GM18861 (cell line): ENCODE measurements at regions not wholly inside any gene's neighbourhood (a gene's known extent, or its start where the extent isn't known, plus 50 kb on each side); places are given as distances from the start of the nearest gene placed in this dataset.
"Not testable (repeated sequence)": the region's sequence is repeated elsewhere in the genome, so short reads cannot be mapped to it uniquely, and the experiment has no call there.

ENCODE experiments used
- ATAC-seq: cut with Tn5 transposase; IDR thresholded peaks from one replicate; pipeline ENCODE4 v1.9.1; 2021; ENCODE audit not compliant: unreplicated experiment

DNA sequence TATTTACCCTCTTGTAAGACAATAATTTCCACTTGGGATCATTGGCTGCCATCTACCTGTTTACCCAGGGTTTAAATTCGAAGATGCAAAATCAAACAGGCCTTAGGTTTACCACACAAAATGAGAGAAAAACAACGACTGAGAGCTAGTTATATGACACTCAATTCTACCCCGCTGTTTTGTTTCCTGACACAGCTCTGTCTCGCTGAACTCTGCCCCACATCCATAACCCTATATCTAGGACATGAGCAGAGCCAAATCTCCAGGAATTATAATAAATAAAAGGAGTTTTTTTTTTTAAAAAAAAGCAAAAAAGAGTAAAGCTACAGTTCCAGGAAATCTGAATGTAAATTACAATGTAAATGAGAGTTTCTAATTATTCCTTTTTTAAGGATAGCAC, 165.4 kb upstream of the NR2F2 start:
- ATAC-seq, result no peak

DNA sequence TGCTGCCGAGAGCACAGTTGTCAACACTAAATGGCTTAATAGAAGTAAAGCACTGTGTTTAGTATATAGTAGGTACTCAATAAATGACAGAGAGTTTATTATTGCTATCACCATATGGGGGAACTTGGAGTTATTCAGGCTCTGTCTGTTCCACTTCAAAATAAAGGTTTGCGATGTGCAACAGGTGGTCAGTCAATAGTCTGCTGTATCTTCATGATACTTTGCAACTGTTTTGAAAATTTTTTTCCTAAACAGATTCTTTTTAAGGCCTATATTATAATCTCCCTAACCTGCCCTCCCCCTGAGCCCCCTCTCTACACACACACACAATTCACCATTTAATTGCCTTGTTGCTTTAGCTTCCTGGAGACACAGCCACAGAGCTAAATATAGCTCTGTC, 164.7 kb upstream of the NR2F2 start:
- ATAC-seq, result no peak

DNA sequence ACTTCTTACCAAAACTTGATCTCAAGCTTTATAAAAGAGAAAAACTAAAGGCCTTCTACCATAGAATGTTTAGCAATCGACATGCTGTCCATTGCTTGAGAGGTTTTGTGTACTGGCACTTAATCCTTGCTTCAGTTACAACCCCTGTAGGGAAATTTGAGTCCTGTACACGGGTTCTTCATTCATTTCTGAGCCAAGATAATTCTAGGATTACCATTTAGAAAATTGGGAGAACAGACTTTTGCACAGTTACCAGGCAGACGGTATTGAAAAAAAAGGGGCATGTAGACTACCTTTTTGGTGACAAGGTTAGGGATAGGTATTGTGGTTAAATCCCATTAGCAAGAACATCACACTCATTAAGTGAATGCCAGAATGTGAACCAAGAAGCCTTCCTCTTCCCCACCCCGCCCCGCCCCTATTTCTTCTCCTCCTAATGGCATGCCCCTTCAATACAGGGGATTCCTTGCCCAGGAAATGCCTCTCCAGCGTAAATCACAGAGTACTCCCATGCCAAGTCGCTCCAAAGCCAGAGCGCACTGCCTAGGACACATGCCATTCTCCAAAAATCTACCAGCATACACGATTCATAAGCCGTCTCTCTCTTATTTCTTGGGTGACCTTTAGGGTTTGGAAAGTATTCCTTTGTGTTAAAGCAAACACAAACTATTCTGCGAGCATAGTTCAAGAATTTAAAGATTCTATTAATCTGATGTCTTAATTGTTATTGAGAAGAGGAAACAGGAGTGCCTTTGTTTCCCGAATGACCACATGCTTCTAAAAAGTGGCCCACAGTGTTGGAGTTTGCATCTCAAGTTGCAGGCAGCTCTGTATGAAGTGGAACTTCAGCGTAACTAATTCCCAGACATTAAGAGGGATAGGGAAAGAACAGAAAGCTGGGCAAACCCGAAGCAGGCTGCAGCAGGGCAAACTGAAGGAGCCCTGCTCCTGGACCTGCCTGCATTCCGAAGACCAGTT, 164.0 kb upstream of the NR2F2 start:
- no peak for ATAC-seq

DNA sequence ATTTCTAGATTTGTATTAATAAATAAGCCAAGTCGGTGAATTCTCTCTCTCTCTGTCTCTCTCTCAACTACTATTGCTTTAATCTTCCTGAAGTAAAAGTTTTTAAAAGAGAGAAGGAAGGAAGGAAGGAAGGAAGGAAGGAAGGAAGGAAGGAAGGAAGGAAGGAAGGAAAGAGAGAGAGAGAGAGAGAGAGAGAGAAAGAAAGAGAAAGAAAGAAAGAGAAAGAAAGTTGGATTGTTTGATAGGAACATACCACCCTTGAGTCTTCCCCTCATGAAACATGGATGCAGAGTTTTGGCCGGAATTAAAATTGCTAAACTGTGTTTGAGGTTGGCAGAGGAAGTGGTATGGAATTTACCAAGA, 159.9 kb upstream of the NR2F2 start:
- ATAC-seq, result not testable (repeated sequence)

DNA sequence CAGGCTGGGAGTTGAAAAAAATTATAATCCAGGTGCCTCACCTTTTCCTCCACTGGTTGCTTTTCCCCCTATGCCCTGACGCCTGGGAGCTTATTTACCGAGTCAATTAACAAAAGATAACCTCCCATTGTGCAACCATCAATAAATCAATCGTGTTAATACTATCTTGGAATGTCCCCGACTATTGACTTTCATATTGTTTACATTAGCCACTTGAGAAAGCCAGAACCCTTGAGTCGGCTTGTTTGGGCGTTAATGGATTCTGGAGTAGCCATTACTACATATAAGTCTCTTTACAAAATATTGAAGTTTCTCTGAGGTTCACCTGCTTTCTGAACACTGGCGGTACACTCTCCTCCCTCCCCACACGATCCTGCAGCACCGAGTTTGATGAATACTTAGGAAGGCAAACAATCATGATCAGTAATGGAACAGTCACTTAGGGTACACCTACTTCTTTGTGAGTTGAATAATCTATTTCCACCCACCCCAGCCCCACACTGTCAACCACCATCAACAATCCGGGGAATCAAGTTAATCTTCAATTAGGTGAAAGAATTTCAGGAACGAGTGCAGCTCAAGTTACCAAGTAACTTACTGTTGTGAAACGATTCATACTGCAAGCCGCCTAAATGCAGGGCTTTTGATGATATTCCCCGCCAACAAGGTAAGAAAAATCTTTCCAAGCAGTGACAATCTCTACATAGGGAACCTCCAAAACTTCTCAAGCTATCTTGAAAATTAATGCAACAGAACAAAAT, 159.3 kb upstream of the NR2F2 start:
- ATAC-seq, result no peak

DNA sequence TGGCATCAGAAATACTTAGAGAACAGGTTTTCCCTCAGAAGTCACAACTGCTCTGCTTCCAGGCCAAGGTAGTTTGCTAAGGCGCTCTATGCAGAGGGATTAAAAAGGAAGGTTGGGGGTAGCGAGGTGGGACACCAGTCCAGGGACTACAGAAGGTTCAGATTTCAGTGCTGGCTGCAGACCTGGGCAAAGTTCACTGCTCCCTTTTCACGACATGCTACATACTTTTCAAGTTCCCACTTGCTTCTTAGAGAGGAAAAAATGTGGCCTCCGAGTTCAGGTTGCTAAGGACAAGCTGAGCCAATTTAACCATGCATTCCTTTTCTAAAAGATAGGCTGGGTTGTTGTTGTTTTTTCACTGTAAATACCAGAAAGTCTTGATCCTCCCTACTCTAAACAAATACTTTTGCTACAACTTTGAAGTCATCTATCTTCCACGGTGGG, 158.6 kb upstream of the NR2F2 start:
- ATAC-seq, result no peak

DNA sequence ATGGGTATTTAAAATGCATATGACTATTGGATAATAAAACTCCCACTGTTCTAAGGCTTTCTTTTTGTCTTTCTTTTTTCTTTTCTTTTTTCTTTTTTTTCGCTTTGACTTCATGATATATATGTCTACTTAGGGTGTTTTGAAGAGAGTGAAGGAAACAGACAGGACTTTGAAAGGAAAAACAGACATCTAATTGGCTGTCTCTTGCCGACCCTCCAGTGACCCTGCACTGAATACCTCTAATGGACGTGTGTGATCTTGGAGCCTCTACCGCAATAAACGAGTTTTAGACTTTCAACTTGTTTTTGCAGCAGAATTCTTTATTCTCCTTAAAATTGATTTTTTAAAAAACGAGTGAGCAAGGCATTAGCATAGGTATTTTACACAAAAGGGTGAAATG, 158.1 kb upstream of the NR2F2 start:
- ATAC-seq, result no peak

DNA sequence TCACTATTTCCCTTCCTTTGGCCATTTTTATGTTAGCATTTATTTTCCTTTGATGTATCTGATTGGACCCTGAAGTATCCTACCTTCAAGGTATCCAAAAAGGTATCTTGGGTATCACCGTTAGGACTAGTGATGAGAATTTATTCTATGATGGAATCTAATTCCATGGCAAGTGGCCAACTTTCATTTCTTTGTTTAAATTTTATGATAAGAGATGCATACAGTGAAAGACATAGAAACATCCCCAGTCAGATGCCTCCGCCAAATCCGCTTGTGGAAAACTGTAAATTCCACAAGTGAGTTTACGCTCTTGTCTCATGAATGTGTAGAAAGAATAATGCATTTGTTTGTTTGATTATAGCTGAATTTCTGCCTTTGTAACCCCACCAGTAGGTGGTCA, 153.7 kb upstream of the NR2F2 start:
- no peak for ATAC-seq

DNA sequence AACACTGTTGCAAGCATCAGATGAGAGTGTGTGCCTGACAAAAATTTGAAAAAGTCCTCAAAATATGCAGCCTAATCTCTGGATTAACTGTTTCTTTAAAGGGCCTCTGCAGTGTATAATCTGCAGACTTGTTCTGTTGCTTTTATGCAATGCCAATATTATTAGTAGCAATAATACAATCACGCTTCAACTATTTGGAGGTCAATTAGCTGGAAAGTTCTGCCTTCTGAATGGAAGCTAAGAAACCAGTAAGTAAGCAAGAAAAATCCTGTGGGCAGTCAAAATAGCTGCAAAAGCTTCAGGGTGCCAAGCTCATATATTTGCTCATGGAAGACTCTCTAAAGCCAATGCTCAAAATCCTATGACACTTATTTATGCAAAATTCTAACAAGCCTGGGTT, 153.2 kb upstream of the NR2F2 start:
- ATAC-seq, result no peak

DNA sequence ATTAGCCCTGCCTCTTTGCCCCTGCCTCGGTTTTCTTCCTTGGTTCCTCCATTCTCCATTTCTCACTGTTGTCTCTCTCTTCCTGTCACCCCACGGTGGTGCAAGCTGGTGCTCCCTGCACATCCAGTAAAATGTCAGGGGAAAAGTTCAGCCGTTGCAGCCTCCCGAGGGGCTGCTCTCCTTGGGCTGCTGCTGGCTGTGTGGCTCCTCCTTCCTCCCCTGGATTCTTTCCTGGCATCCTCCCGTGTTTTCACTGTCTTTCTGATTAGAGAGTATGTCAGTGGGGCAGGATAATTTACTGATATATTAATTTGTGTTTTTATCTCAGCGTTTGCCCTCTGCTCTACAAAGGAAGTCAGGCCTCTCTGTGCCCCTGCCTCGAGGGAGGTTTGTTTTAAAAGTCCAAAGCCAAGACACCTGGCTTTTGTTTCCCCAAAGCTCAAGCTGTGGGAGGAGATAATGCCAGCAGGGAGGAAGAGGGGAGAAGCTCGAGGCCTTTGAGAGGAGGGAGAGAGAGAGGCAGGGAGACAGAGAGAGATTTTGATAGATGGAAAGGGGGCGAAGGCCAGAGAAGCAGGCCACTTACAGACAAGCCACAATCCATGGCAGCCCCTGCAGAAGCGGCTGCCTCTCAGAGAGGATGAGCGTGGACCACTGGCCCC, 150.3 kb upstream of the NR2F2 start:
- ATAC-seq, result no peak

DNA sequence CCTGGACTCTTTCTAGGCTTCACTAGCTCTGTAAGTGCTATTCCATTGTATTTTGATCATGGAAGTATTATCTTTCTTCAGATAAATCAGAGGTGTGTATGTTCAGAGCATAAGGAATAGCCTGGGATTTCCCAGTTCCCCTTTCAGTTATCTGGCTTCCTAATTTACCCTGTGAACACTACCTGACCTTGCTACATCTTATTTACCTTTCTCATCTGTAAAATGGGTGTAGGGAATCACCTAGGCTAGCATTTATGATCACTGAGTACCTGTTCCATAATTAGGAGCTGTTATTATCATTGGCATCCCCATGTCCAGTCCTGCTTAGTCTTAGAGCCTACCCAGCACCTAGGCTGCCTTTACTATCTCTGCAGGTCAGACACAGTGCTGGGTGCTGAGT, 149.3 kb upstream of the NR2F2 start:
- ATAC-seq, result no peak

DNA sequence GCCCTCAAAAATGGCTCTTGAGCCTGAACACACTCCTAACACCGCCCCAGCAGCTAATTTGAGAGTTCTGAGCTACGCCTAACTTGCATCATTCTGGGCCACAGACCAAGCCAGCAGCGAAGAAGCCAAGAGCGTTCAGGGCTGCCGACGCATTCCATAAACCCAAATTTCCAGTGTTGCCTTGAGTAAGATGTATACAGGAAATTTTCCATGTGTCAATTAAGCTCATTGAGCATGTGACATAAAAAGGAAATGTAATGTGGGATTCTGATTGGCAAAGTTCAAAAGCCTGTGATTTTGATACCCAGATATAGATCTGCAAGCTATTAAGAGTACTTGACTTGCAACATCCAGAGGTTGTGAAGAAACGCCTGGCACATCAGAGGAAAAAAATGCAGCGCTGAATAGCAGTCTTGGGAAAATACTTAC, 148.6 kb upstream of the NR2F2 start:
- ATAC-seq, result no peak

DNA sequence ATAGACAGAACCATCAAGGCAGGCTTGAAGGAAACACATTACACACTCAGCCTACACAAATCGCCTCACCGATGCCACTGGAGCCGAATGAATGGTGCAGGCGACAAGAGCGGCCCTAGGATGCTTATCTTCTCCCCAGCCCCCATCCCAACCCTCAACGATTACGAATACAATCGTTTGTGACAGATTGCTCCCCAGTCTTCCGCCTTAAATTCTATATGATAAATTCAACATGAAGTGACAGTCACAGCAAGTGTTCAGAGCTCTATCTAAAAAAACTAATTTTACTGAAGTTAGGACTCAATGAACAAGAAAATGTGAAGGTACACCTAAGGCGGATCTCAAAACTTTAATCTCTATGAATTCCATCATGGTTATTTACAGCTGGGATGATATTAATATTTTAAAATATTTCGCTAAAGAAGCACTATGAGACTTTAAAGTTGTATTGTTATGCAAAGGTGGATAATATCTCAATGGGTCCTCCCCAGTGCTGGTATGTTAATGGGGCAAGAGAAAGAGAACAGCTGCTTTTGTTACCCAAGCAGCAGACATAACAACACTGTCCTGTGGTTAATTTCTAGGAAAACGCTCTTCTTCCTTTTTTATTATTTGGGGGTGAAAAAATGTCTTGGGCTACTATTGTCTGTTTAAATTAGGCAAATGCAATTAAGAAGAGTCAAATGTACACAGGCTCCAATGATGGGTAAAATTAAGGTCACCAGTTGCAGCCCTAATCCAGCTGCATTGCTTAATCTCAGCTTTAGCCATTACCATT, 147.6 kb upstream of the NR2F2 start:
- ATAC-seq, result no peak

DNA sequence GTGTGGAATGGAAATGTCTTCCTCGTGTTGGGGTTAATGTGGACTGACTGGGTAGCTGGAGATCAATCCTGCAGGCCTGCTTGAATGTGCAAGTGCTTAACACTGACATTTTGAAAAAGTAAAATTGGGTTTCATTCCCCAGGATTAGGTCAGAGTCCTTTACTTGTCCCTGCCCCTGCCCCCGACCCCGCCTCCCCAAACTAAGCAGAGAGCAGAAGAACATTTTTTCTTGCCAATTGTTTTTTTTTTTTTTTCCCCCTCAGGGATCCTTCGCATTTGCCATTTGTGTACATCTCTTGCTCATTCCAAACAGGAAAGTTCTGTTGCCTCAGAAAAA, 147.0 kb upstream of the NR2F2 start:
- ATAC-seq, result no peak

DNA sequence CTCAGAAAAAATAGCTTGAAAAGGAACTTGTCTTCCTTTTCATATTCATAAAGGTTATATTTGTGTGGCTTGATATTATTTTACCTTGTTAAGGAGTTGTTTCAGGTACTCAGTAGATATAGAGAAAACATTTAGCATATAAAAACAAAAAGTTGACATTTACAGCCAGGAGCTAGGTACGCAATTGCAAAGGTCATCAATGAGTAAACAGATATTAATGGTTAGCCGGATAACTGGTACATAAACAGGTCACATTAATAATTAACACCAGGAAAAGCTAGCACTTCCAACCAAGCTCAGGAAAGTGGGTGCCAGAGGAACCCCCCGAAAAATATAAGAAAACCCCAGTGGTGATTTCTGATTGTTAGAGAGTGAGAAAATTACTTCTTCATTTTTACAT, 146.6 kb upstream of the NR2F2 start:
- no peak for ATAC-seq

DNA sequence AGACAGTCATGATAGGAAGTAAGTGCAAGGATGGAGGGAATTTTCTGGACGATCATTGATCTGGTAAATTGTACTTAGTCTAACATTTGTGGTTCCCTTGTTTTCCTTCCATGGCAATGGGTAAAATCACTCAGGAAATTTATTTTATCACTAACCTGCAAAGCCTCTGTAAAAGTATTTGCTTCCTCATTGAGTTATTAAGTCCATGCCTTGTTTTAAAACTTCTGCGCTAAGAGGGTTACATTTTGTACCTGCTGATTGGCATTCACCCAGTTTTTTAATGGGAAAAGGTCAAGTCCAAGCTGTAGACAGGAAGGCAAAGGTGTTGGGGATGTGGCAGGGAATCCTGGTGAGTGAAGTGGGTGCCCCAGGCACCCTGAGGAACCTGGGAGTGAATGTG, 146.2 kb upstream of the NR2F2 start:
- no peak for ATAC-seq

DNA sequence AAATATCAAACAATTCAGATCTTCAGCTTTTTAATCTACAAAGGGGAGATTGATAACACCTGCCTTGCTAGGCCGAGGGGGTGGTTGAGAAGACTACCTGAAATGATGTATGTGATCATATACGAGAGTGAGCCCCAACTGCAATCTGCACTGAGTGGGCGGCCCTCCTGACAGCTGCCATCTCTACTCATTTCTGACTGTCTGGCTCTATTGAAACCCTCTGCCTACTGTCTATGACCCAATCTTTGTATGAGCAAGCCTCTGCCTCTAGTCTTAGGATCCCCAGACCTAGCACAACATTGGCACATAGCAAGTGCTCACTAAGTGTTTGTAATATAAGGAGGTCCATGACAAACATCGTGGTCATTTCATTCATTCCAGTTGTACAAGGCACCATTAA, 144.4 kb upstream of the NR2F2 start:
- no peak for ATAC-seq

DNA sequence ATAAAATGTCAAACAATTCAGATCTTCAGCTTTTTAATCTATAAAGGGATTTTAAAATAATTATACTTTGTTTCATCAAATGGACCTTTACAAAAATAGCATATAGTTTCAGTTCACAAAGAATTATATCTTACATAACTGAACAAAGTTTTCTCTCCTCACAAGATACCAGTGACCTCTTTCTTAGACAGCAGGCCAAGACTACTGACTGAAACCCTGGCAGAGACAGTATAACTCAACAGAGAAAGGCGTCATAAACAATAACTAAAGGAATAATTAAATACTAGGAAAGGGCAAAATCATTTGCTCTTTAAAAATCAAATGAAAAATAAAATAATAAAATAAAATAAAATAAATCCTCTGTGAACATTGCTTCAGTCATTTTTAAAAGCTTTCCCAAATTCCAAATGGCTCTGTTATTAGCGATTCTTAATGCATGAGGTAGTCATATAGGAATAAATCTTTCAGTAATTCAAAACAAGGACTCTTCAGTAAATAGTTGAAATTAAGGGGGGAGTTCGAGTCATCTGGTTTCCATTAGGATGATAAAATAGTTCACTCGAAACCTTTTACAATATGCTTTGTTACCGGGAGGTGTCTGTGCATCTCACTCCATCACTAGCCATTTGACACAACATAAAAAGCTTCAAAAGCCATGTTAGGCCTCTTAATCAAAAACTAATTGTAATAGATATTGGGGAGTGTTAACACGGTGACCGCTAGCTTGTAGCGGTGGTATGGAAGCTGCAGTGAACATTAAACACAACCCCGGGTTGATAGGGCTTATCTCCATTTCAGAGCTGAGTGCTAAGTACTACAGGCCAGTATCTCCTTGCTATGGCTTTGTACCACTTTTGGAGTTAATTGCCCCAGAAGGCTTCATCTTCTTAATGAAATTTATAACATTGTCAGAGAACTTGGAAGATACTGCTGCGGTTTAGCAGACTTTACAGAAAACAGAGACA, 142.9 kb upstream of the NR2F2 start:
- ATAC-seq, result no peak

DNA sequence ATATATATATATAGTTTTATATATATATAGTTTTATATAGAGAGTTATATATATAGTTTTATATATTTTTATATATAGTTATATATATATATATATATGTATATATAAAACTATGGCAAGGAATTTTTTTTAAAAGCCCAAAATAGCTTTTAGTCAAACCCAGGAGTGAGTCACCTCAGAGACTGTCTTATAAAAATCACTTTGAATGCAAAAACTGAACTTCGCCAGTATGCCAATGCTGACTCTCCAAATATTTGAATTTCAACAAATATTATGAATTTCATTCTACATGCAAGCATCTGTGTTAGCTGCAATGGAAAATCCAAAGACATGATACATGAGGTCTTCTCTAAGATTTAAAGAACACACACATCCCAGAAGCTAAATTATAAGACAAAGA, 132.8 kb upstream of the NR2F2 start:
- no peak for ATAC-seq

DNA sequence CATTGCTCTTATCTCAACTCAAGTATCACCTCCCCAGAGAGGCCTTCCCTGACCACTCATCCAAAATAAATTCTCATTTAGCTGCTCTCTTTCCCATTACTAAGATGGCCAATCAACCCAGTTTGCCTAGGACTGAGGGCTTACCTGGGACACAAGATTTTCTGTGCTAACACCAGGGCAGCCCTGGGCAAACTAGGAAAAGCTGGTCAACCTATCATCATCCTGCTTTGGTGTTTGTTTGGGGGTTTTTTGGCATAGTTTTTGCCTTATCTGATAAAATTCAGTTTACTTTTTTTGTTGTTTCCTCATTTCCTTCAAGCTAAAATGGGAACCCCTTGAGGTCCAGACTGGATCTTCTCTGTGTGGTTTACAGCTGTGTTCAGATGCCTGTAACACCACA, 131.4 kb upstream of the NR2F2 start:
- ATAC-seq, result no peak
